GM19438 (cell line): ENCODE measurements at regions not wholly inside any gene's neighbourhood (a gene's known extent, or its start where the extent isn't known, plus 50 kb on each side); places are given as distances from the start of the nearest gene placed in this dataset.

Experiments
- ATAC-seq: cut with Tn5 transposase; IDR thresholded peaks from one replicate; pipeline ENCODE4 v1.9.1; 2021; ENCODE audit warnings: low read depth; ENCODE audit not compliant: unreplicated experiment

DNA sequence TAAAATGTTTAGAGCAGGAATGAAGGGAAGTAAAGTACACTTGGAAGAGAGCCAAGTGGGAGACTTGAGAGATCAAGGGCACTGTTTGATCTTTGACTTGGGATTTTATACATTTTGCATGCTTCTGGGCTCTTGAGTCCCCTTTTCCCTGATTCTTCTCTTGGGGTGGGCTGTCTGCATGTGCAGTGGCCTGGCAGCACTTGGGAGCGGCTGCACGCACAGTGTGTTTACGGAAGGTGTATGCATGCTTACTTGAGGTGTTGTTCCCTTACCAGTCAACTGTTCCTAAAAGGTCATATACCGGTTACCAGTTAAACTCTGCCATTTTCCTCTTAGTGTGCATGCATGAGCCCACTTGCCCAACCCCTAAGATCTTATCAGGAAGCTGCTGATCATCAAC is 377.7 kb downstream of the CYLC2 start:
- ATAC-seq, result no peak

DNA sequence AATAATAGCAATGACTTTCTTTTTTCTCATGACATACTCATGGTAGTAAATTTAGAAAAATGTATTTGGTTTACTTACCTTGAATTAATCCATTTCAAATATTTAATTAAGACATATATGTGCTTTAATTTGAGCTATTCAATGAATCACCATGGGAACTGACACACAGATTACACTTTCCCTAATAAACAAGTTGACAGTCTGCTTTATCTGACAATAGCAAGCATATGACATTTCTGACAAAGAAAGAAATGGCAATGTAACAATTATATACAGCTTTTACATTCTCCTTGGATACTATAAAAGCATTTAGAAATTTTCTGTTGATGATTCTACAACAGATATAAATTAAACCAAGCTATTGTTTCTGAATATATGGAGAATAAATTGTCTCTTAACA is 382.5 kb downstream of the CYLC2 start:
- no peak for ATAC-seq

DNA sequence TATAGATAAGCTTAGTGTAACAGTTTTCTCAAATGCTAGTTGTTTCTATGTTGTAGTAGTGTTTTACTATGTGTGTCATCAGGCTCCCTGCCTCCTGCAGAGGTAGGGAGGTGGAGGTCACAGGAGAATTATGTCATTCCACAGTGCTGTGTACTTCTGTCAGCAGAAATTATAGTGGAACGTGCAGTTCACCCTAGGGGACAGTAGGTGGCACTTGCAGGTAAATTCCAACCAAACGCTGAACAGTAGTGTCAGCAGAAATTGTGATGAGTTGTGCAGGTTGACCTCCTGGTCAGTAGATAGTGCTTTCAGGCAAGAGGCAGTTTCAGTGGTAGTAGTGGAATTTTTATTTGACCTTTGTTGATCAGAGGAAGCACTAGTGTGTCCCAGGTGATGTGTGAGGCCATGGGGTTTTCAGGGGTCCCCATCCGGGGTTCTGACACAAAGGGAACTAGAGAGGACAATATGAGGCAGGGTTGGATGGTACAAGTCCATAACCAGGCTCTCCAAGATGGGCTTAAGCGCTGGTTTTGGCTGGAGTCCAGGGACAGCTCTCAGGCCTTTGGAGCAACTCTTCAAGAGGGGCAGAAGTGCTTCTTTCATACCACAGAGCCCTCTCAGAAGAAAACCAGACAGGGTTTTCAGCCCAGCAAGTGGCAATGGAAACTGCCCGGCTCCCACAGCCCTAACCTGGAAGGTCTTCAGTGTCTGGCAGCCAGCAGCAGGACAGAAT is 402.9 kb downstream of the CYLC2 start:
- peak; percentile 78 for ATAC-seq

DNA sequence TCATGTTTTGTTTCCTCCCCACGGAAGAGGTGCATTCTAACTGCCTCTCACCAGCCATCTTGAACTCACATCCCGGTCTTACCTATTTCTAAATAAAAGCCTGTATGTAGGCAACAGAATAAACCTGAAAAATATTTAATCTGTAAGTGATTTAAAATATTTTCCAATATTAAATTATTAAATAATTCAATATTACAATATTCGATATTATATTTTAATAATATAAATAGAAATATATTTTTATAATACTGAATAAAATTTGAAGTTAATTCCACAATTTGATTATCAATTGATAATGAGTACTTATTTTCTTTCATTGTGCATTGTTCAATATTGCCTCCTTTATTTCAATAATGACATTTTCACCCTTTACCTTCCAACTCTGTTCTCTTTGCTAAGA is 404.4 kb downstream of the CYLC2 start:
- no peak for ATAC-seq

DNA sequence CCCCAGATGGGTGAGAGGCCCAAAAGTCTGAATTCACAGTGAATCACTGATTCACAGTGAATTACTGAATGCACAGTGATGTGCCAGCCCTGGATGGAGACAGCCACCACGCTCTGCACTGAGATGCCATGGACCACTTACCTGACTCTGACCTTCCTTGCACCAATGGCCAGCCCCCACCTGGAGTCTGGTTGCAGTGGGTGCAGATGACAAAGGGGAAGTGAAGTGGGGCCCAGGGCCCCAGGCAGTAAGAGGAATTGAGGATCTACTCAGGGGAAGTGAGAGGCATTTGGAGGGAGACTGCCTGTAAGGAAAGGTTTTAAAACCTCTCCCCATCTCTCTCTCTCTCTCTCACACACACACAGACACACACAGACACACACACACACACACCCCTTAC is 412.1 kb downstream of the CYLC2 start:
- ATAC-seq, result no peak

DNA sequence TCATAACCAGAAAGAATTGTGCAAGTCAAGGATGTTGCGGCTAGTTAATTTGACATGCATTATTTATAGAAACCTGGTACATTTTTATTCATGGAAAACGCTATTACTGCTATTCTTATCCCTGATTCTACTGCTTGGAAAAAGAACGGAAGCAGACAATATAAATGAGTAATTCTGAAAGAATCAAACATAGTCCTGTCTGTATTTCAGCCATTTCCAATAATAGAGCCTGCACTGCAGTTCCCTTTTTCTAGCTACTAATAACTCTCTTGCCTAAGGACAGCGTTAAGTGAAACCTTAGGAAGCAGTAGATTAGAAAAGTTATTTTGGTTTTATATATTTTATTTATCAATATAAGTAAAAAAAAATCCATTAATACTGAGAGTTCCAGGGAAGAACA is 414.9 kb downstream of the CYLC2 start:
- ATAC-seq, result no peak

DNA sequence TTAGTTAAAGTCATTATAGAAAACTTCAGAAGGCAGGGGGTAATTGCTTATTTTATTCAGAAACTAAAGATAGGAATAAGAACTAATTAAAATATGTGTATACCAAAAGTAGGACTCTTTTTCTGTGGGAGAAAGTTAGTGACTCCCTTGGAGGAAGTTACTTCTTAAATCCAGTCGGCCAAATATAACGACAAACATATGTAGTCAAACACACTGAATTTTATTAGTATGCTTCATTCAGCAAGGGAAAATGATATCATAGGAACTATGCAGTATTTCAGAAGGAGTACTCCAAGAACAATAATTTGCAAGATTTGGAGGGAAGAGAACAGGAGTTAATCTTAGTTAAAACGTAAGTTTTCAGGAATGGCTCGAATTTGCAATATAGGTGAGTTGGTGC is 432.6 kb downstream of the CYLC2 start:
- ATAC-seq, result no peak

DNA sequence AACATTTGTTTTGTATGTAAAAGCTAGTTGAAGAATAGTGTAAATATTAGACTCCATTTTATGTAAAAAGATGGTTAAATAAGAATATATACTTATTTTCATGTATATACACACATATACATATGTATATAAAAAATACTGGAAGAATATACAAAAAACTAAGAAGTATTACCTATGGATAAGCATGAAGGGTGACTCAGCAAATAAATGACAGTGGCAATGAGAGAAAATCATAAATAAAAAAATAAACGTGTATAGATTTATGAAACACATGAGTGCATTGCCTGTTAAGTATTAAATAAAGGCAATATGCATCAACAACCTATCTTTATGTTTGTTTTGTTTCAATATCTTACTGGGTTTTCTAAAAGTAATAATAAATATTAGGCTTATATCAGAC is 435.3 kb downstream of the CYLC2 start:
- no peak for ATAC-seq

DNA sequence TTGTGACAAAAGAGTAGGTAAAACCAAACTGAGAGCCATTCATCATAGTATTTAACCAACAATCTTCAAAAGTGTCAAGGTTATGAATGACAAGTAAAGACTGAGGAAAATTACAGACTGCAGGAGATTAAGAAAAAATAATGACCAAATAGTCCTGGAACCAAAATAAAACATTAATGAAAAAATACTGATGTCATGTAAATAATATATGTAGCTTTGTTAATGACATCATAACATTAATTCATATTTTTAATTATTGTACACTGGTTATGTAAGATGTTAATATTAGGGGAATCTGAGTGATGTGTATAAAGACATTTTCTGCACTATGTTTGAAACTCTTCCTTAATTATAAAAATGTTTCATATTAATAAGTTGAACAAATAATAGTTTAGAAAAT is 436.7 kb downstream of the CYLC2 start:
- no peak for ATAC-seq

DNA sequence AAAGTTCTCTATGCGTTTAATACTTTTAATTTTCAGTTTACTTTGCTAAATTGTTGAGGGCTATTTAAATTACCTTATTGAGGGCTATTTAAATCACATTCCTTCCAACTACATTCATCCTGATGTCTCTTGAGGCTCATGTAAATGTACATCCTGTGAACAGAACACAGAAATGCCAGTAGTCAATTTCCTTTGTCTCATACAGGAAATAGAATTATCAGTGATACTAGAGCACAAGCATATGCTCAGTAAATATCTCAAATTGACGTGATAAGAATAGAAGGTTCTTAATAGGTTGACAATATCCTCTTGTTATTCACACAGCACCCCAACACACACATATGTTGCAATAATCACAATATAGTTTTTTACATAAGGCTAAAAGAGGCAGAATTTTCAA is 449.0 kb downstream of the CYLC2 start:
- ATAC-seq, result no peak

DNA sequence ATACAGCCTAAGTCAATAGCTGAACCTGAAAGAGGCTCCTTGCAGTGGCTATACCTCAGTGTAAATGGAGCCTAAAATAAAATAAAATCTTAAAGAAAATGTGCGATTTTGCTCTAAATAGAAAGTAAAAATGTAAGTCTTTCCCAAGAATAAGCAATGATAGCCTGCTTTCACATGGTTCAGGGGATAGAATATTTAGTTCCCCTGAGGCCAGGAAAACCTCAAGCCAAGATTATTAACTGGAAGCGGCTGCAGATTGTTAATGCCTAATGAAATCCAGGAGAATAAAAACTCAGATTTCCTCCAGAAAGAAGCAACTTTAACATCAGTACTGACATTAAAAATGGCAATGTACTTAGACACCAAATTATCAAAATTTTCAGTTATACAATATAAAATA is 463.7 kb downstream of the CYLC2 start:
- ATAC-seq, result no peak

DNA sequence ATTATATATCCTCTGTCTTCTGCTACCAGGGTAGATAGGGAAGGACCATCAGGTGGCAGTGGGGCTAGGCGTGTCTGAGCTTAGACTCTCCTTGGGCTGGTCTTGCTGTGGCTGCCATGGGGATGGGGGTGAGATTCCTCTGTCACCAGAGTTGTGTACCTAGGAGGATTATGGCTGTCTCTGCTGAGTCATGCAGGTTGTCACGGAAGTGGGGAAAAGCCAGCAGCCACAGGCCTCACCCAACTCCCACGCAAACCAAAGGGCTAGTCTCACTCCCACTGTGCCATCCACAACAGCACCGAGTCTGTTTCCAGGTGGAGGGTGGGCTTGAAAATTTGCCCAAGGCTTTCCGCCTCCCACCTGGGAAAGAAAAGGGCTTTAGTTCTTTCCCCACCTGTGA is 476.1 kb downstream of the CYLC2 start:
- no peak for ATAC-seq

DNA sequence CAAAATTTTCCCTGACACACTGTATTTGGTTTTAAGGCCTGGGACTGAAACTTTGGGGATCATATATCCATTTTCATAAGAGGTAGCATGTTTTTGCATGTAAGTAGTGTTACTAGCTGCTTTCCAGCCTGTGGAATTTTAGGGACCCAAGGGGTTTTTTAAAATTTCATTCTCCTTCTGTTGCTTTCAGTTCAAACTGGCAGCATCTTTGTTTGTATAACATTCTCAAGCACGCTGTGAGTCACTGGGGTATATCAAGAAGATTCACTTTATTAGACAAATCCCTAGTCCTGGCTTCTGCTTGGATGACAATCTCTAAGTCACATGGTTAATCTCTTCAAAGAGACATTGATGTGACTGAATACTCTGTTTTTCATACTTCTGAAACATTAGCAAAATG is 479.0 kb downstream of the CYLC2 start:
- ATAC-seq, result no peak

DNA sequence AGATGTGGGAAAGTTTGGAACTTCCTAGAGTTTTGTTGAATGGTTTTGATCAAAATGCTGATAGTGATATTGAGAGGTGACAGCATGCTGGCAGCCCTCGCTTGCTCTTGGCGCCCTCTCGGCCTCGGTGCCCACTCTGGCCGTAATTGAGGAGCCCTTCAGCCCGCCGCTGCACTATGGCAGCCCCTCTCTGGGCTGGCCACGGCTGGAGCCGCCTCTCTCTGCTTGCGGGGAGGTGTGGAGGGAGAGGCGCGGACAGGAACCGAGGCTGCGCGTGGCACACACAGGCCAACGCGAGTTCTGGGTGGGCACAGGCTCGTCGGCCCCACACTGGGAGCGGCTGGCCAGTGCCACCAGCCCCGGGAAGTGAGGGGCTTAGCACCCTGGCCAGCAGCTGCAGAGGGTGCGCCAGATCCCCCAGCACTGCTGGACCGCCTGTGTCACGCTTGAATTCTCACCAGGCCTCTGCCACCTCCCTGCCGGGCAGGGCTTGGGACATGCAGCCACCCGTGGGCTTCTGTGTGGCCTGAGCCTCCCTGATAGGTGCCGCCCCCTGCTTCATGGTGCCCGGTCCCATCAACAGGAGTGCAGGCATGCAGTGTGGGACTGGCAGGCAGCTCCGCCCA is 488.5 kb downstream of the CYLC2 start:
- ATAC-seq, result no peak

DNA sequence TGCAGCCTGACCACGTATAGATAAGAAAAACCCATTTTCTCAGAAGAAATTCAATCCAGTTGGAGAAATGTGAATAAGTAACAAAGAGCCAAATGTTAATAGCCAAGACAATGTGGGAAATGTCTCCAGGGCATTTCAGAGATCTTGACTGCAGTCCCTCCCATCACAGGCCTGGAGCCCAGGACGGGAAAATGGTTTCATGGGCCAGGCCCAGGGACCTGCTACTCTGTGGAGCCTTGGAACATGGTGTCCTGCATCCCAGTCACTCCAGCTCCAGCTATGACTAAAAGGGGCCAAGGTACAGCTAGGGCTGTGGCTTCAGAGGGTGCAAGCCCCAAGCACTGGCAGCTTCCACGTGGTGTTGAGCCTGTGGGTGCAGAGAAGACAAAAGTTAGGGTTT is 490.0 kb downstream of the CYLC2 start:
- ATAC-seq, result no peak

DNA sequence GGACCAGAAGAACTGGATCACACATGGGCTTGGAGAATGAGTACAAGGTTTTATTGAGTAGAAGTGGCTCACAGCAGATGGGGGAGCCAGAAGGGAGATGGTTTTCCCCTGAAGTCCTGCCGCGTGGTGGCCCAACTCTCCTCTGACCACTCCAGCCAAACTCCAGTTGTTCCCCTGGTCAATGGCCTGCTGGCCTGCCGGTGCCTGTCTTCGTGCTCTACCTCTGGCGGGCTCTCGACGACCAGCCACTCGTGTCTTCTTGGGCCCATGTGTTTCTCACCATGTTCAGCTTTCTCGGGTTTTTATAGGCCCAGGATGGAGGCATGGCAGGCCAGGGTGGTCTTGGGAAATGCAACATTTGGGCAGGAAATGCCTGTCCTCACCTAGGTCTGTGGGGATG is 519.6 kb downstream of the CYLC2 start:
- no peak for ATAC-seq

DNA sequence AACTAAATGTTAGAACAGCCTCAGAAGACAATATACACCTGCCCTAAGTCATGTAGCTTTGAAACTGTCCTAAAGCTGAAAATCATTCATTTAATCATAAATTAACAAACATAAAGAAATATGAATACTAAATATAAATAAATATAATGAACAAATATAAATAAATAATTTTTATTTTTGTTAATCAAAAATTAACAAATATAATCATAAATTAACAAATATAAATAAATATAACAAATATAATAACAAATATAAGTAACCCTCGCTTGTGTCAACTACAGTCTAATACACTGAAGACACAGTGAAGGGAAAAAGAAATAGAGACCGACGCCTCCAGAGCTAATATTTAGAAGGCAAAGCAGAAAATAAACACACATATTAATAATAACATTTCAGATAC is 527.3 kb downstream of the CYLC2 start:
- ATAC-seq, result no peak

DNA sequence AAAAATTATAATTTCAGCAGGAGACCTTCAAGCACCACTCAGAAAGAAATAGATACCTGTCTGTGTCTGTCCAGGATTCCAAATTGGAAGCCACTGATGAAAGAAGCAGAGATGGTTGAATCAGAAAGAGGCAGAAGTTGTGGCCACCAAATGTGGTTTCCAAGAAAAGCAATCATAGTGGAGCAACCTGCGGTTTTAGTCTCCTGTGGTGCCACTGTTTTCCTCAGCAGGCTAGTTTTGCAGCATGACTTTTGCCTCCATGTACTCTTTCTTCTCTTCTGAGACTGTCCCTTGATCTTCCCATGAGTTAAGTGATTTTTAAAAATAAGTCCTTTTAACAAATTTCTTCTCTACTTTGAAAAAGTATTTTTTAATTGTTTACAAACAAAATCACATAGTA is 535.8 kb downstream of the CYLC2 start:
- no peak for ATAC-seq

DNA sequence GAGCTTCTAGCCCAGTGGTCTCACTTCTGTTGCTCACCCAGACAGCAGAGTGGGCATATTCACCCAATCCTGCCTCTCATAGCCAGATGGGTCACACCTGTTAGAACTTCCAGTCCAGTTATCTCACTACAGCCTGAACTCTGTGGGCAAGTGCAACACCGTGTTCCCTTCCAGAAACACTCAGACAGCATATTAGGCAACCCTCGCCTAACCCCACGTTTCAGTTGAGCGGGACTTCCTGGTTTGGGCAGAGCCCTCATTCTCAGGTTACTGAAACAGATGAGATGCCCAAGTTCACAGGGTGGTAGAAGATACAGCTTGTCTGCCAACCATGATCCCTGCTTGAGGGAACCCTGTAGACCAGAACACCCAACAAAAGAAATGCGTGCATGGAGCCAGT is 538.2 kb downstream of the CYLC2 start:
- ATAC-seq, result no peak

DNA sequence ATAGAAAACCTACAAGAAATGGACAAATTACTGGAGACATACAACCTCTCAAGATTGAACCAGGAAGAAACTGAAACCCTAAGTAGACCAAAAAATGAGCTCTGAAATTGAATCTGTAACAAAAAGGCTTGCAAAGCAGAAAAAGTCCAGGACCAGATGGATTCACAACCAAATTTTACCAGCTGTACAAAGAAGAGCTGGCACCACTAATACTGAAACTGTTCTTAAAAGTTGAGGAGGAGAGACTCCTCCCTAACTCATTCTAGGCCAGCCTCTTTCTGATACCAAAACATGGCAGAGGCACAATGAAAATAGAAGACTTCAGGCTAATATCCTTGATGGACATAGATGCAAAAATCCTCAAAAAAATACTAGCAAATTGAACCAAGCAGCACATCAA is 542.3 kb downstream of the CYLC2 start:
- no peak for ATAC-seq

DNA sequence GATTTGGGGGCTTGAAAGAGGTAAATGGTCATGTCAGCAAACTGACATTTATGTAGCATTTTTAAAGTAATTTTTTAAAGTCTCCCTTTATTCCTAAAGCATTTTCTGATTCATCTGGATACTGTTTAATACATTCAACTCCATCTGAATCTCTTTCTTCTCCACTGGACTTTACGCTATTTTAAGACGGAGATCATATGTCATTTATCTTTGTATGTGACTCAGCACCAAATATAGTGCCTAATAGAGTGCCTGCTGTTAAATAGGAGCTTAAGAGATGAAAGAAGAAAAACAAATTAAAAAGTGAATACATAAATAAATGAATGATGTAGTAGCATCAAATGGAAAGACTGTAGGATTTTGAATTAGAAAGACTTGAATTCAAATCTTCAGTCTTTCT is 548.8 kb upstream of the SMC2 start:
- ATAC-seq, result no peak

DNA sequence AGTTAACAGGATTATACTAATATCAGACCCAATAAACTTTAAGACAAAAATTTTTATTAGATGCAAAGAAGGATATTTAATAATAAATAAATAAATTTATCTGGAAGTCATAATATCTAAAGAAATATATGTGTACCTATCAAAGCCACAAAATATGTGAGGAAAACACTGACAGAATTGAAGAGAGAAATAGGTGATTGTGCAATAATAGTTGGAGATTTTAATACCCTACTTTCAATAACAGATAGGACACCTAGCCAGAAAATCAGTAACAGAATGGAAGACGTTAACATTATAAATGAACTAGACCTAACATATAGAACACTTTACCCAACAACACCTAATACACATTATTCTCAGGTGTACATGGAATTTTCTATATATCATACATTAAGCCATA is 541.4 kb upstream of the SMC2 start:
- no peak for ATAC-seq

DNA sequence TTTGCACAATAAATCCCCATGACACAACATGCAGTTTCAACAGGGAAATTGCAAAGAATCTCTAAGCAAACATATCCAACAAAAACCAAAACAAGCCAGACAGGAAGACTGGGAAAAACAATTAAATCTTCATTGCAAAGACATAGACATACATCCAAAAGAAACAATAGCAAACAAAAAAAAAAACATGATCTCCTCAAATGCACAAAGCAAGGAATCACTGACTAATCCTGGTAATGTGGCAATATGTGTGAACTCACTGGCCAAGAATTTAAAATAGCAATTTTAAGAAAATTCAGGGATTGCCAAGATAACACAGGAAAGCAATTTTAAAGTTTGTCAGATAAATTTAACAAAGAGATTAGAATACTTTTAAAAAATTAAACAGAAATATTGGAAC is 520.1 kb upstream of the SMC2 start:
- ATAC-seq, result no peak
